OCI-LY3 (cell line): ENCODE measurements at regions not wholly inside any gene's neighbourhood (a gene's known extent, or its start where the extent isn't known, plus 50 kb on each side); places are given as distances from the start of the nearest gene placed in this dataset.

Source experiments
- H2AFZ ChIP-seq: fragments of 200-600, 300-600 bp; shearing (Covaris generic); 2 replicates; pipeline ENCODE4 v1.6.0; 2014; ENCODE audit warnings: antibody characterized with exemption, low read depth, low read length
- H3K27ac ChIP-seq: fragments of 200-600, 300-600 bp; sonication (generic); 2 replicates; pipeline ENCODE4 v1.5.1; 2014; ENCODE audit warnings: mild to moderate bottlenecking, low read length, moderate library complexity, mixed read lengths
- H3K27me3 ChIP-seq: fragments of 200-600, 300-600 bp; sonication (generic); 2 replicates; pipeline ENCODE4 v1.6.1; 2014; ENCODE audit warnings: low read depth, low read length, mixed read lengths
- H3K36me3 ChIP-seq: fragments of 200-600, 300-600 bp; sonication (generic); replicated peaks from 2 replicates; pipeline ENCODE3; 2014; ENCODE audit warnings: low read depth, low read length, mixed read lengths
- H3K4me1 ChIP-seq: fragments of 300-600, 200-600 bp; sonication (generic); 2 replicates; pipeline ENCODE4 v1.6.1; 2014; ENCODE audit warnings: low read length, mixed read lengths
- H3K4me2 ChIP-seq: fragments of 200-600, 300-600 bp; sonication (generic); 2 replicates; pipeline ENCODE4 v1.6.1; 2014; ENCODE audit warnings: low read length, mixed read lengths
- H3K4me3 ChIP-seq: fragments of 300-600, 200-600 bp; sonication (generic); 2 replicates; pipeline ENCODE4 v1.5.1; 2014; ENCODE audit warnings: antibody characterized with exemption, mild to moderate bottlenecking, low read length, moderate library complexity
- H3K79me2 ChIP-seq: fragments of 300-600, 200-600 bp; shearing (Covaris generic); 2 replicates; pipeline ENCODE4 v1.6.1; 2014; ENCODE audit warnings: mild to moderate bottlenecking, low read length, mixed read lengths
- H3K9ac ChIP-seq: fragments of 300-600, 200-600 bp; shearing (Covaris generic); 2 replicates; pipeline ENCODE4 v1.6.0; 2014; ENCODE audit warnings: mild to moderate bottlenecking, low read length, moderate library complexity
- H3K9me3 ChIP-seq: fragments of 200-600, 300-600 bp; shearing (Covaris generic); 2 replicates; pipeline ENCODE4 v1.6.1; 2014; ENCODE audit warnings: low read length, mixed read lengths; ENCODE audit not compliant: insufficient read depth
- H4K20me1 ChIP-seq: fragments of 200-600, 300-600 bp; sonication (generic); 2 replicates; pipeline ENCODE4 v1.6.1; 2016; ENCODE audit warnings: low read length, mixed read lengths; ENCODE audit not compliant: insufficient read depth
- CTCF ChIP-seq: fragments of 200-600, 300-600 bp; sonication (generic); IDR thresholded peaks from 2 replicates; pipeline ENCODE4 v1.5.1; 2014; ENCODE audit warnings: antibody characterized with exemption, low read length, low read depth
- EZH2phosphoT487 ChIP-seq: fragments of 200-600 bp; shearing (Covaris generic); IDR thresholded peaks from 2 replicates; pipeline ENCODE4 v1.6.1; 2018; ENCODE audit warnings: antibody characterized with exemption, mixed run types, low read depth

DNA sequence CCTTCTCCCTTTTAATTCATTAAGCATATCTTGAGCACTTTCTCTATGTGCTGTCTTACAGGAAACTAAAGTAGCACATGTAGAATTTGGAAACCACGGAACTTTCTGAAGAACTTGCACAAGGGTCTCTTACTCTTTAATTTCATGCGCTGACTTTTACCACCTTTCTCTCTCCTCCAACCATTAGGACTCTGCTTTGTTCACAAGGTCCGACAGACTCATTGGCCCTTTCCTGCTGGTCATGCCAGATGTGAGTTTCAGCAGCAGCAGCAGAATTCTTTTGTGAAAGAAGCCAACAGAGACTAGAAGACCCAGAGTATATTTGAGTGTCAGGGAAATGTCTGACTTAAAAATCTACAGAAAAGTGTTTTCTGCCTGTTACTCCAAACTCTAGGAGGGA lies 207.1 kb downstream of the GUCY2F start:
- H3K79me2 ChIP-seq: no peaks in the 10 kb centered on the region
- no peak overlapping the region for H3K4me3 ChIP-seq
- H3K9me3 ChIP-seq: no peaks in the 10 kb centered on the region
- peaks cover 30% of the 10 kb centered on the region for H3K4me1 ChIP-seq
- peaks cover 12% of the 10 kb centered on the region for H4K20me1 ChIP-seq
- H3K36me3 ChIP-seq: no peaks in the 10 kb centered on the region
- no peak overlapping the region for H3K27ac ChIP-seq
- H3K27me3 ChIP-seq: peaks cover 56% of the 10 kb centered on the region
- H3K9ac ChIP-seq: no peak overlapping the region
- TF ChIP-seq CTCF: no peak
- no peak for TF ChIP-seq EZH2phosphoT487
- no peak overlapping the region for H2AFZ ChIP-seq
- no peak overlapping the region for H3K4me2 ChIP-seq

DNA sequence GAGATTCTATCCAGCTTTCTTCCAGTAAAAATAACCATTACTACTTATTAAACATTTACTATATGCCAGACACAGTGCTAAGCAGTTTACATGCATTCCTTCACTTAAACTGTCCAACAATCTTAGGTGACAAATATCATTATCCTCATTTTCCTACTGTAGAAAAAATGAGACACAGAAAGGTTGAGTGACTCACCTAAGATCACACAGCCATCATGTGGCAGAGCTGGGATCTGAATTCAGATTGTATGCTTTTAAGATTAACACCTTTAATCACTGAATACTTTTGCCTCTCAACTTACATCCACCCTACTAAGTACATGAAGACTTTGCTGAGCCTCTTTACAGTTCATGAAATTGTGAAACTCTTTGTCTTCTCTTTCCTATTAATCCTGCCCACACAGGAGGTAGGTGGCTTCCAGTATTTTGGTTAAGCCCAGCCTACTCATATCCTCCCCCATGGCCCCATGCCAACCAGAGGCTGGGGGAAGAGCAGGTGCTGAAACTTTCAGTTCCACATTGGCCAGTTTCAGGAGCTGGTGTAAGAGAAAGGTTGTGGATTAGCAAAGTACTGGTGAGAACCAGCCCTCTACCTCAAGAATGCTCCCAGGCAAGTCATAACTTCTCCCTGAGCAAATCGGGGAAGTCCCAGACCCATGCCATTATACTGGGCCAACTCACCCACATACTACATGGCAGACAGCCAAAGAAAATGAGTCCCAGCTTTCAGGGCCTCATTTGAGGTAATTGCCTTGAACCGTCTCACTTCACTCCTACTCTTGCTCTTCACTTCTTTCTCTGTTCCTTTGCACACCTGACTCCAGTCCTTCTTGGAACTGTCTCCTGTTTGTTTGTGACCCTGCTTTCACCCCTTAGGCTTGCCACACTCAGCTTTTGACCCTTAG lies 211.1 kb downstream of the GUCY2F start:
- TF ChIP-seq EZH2phosphoT487: peak; percentile 76
- TF ChIP-seq CTCF: no peak
- peak overlapping the region; percentile 76 for H3K27ac ChIP-seq
- H3K4me2 ChIP-seq: peak overlapping the region; percentile 60
- H2AFZ ChIP-seq: no peak overlapping the region
- H3K36me3 ChIP-seq: no peaks in the 10 kb centered on the region
- peaks cover 12% of the 10 kb centered on the region for H4K20me1 ChIP-seq
- 0 out of 2 replicates have a peak overlapping the region, but pooled peaks have one; percentile 22 for H3K4me3 ChIP-seq
- H3K9me3 ChIP-seq: no peaks in the 10 kb centered on the region
- H3K27me3 ChIP-seq: peaks cover 65% of the 10 kb centered on the region
- no peaks in the 10 kb centered on the region for H3K79me2 ChIP-seq
- H3K4me1 ChIP-seq: peaks cover 30% of the 10 kb centered on the region
- H3K9ac ChIP-seq: no peak overlapping the region

DNA sequence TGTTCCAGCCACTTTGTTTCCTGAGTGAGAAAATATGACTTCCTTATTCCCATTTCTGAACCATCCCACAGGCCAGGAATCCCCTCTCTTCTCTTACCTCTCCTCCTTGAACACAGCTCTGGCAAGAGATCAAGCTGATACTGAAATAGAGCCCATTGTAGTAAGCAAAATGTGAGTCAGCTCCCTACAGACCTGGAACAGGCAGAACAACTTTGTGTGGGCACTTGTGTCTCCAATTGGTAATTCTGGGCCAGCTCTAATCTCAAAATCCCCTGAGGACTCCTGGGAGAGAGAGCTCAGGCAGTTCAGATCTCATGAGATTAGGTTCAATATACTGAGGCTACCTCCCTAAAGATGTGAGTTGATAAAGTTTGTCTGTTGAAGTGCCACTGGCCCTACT lies 213.5 kb downstream of the GUCY2F start:
- Histone ChIP-seq H3K79me2 (no peaks in the 10 kb centered on the region), H2AFZ (no peak overlapping the region), H3K27ac (no peak overlapping the region), H3K9me3 (no peaks in the 10 kb centered on the region), H4K20me1 (peaks cover 12% of the 10 kb centered on the region), H3K9ac (no peak overlapping the region), H3K4me1 (peaks cover 23% of the 10 kb centered on the region), H3K4me2 (no peak overlapping the region), H3K36me3 (no peaks in the 10 kb centered on the region), H3K4me3 (no peak overlapping the region), H3K27me3 (peaks cover 42% of the 10 kb centered on the region)
- TF ChIP-seq CTCF: no peak
- no peak for TF ChIP-seq EZH2phosphoT487

- no peaks in the 10 kb centered on the region for H3K36me3 ChIP-seq
- H3K79me2 ChIP-seq: no peaks in the 10 kb centered on the region
- peaks cover 10% of the 10 kb centered on the region for H3K4me1 ChIP-seq
- H3K4me3 ChIP-seq: no peak overlapping the region
- H2AFZ ChIP-seq: no peak overlapping the region
- H3K27me3 ChIP-seq: peaks cover 30% of the 10 kb centered on the region
- H3K9me3 ChIP-seq: no peaks in the 10 kb centered on the region
- H3K4me2 ChIP-seq: no peak overlapping the region
- no peak overlapping the region for H3K9ac ChIP-seq
- no peaks in the 10 kb centered on the region for H4K20me1 ChIP-seq
- H3K27ac ChIP-seq: no peak overlapping the region
- TF ChIP-seq CTCF (no peak), EZH2phosphoT487 (no peak)
Measured at GRCh38 chrX:109266034-109266433, 215.9 kb downstream of the GUCY2F start.
